ENCODE measurements at regions not wholly inside any gene's neighbourhood (a gene's known extent, or its start where the extent isn't known, plus 50 kb on each side); places are given as distances from the start of the nearest gene placed in this dataset.

- no peak for TF ChIP-seq CTCF (IDR thresholded peaks at IDR 0.05)
Measured at GRCh38 chr2:167706800-167707199, 540.6 kb downstream of the STK39 start.

- no peak for TF ChIP-seq CTCF (IDR thresholded peaks at IDR 0.05)
Measured at GRCh38 chr2:167703441-167703840, 544.0 kb downstream of the STK39 start.

- TF ChIP-seq CTCF (IDR thresholded peaks at IDR 0.05), result no peak
Measured at GRCh38 chr2:167702227-167702626, 545.2 kb downstream of the STK39 start.

GRCh38 chr2:167701651-167702050 is 545.7 kb downstream of the STK39 start:
- no peak for TF ChIP-seq CTCF (IDR thresholded peaks at IDR 0.05)

GRCh38 chr2:167697948-167698347 is 549.4 kb downstream of the STK39 start:
- TF ChIP-seq CTCF (IDR thresholded peaks at IDR 0.05), result no peak

GRCh38 chr2:167697194-167697593 is 550.2 kb downstream of the STK39 start:
- no peak for TF ChIP-seq CTCF (IDR thresholded peaks at IDR 0.05)

- TF ChIP-seq CTCF (IDR thresholded peaks at IDR 0.05), result no peak
Measured at GRCh38 chr2:167692936-167693335, 554.5 kb downstream of the STK39 start.

GRCh38 chr2:167692191-167692590 is 555.2 kb downstream of the STK39 start:
- TF ChIP-seq CTCF (IDR thresholded peaks at IDR 0.05), result no peak
